UCSD-AML1 (cell line): ENCODE measurements at regions not wholly inside any gene's neighbourhood (a gene's known extent, or its start where the extent isn't known, plus 50 kb on each side); places are given as distances from the start of the nearest gene placed in this dataset.
A peak's percentile ranks its signal among the peaks of the same experiment; 100 is the strongest.

Experiments
- DNase-seq: peaks from one replicate; lab custom pipeline; 2025; ENCODE audit not compliant: unreplicated experiment; lab: John Stamatoyannopoulos, UW

- no peak for DNase-seq
Measured at GRCh38 chr3:177470197-177470941, 273.1 kb upstream of the TBL1XR1 start.

DNA sequence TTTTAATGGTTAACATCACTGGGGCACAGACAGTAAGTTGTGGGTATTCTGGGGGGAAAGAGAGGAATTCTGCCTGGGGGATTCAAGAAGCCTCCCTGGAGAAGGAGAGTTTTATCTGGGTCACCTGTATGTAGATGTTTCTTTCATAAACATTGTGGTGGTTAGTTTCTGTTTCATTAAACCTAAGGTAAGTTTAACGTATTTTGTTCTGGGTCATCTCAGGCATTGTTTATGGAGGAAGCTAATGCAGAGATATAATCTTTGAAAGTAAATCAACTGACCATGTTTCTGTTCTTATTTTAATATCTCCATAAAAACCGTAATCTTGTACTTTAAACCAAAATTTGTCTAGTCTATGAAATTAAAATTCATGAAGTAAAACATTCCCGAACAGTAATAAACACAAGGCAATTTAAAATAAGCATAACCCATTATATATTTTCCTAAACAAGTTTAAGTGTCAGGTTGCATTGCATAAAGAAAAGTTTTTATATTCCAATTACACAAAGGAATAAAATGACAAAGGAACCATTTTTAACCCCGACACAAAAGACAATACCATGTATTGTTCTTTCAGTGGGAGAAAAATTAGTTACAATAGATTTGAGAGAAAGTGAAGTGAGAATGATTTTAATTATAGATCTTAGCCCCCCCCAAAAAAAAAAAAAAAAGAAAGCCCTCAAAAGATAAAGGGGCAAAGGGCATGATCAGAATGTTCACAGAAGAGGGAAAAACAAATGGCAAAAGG, 274.6 kb upstream of the TBL1XR1 start:
- no peak for DNase-seq

DNA sequence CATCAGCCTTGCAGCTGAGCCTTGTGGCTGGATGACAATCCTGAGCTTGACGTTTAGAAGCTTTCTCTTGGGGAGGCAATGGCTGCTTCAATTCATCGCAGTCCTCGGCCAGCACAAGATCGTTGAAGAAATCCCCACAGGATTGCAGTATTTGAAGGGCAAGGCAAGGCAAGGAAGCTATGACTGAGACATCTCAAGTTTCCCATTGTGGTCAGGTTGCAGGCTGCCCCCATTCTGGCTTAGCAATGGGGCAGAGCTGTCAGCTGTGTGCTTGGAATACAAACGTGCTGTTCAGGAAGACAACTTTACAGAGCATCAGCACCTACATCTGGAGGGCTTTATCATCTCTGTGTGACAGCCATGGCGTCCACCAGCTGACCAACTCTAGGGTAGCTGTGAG, 275.9 kb upstream of the TBL1XR1 start:
- DNase-seq = no peak

- DNase-seq = no peak
Measured at GRCh38 chr3:177473903-177474302, 276.6 kb upstream of the TBL1XR1 start.

GRCh38 chr3:177474652-177475355, 277.5 kb upstream of the TBL1XR1 start:
- DNase-seq = no peak

- DNase-seq = no peak
Measured at GRCh38 chr3:177475356-177475665, 278.0 kb upstream of the TBL1XR1 start.

- DNase-seq = no peak
Measured at GRCh38 chr3:177476495-177476894, 279.2 kb upstream of the TBL1XR1 start.

GRCh38 chr3:177476921-177477435, 279.7 kb upstream of the TBL1XR1 start:
- no peak for DNase-seq

- no peak for DNase-seq
Measured at GRCh38 chr3:177478170-177478867, 281.0 kb upstream of the TBL1XR1 start.

DNA sequence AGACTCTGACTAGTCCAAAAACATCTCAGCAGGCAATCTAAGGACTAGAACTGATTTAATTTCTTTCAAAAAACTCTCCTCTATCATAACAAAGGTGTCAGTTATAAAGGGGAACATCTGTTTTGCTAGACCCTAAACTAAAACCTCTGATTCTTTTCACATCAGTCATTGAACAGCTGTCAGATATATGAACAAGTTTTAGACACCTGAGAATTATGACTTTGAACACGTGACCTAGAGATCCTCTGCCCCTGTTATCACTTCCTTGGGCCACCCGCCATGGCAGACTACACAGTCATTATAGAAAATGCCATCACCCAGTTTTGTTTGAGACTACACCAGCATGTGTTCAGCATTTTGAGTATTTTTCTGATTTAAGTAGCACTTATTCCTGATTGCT, 282.3 kb upstream of the TBL1XR1 start:
- no peak for DNase-seq

- DNase-seq = no peak
Measured at GRCh38 chr3:177481329-177481728, 284.0 kb upstream of the TBL1XR1 start.

DNA sequence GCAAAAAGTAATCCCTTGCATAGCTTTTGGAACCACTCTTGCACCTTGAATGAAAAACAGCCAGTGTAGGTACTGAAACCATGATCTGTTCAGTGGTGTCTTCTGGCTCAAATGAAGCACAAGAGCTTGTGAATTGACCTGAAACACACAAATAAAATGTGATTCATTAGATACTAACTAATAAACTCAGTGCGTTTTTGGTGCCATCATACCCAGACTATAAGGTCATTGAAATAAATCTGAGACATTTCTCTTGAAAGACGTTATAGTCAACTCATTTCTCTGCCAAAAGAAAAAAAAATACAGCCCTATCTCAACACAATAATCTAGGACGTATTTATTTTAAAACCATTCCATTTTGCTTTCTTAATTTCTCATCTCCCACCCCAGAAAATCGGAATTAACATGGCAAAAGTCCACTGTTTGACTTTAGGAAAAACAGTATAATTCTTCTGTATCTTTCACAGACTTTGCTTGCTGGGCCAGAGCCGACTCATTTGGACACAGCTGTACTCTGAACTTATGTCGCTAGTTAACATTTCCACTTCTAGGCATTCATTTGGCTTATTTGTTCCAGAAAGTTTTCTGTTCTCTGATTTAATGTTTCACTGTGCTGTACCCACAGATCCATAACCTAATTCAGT, 284.9 kb upstream of the TBL1XR1 start:
- no peak for DNase-seq

GRCh38 chr3:177483182-177483967, 286.1 kb upstream of the TBL1XR1 start:
- DNase-seq = peak; percentile 51

GRCh38 chr3:177484206-177484605, 286.9 kb upstream of the TBL1XR1 start:
- DNase-seq = no peak

DNA sequence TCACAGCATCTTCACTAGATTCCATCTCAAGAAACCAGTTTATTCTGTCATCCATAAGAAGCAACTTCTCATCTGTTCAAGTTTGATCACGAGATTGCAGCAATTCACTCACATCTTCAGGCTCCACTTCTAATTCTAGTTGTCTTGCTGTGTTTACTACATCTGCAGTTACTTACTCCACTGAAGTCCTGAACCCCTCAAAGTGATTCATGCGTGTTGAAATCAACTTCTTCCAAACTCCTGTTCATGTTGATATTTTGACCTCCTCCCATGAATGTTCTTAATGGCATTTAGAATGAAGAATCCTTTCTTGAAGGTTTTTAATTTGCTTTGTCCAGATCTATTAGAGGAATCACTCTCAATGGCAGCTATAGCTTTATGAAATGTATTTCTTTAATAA, 287.6 kb upstream of the TBL1XR1 start:
- no peak for DNase-seq

DNA sequence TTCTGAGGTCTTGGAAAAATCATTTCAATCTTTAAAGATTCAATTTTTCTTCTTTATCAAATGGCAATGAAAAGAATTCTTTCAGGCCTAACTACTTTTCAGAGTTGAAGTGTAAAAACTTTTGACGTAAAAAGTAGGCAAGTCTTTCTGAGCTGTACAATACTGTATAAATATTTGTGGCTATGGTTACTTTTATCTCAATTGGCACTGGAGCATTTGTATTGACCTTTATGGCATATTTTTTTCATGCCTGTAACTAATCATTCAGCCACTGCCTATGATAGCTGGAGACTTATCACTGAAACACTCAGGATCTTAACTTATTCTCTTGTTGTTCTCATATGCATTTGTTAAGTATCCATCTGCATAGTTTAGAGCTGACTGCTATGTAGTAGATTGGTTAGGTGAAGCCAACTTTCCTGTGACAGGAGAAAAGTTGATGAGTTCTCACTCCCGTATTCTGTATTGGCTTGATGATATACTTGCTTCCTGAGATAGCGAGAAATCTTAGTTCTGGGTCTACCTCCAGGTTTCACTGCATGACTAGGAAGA, 290.4 kb upstream of the TBL1XR1 start:
- no peak for DNase-seq

DNA sequence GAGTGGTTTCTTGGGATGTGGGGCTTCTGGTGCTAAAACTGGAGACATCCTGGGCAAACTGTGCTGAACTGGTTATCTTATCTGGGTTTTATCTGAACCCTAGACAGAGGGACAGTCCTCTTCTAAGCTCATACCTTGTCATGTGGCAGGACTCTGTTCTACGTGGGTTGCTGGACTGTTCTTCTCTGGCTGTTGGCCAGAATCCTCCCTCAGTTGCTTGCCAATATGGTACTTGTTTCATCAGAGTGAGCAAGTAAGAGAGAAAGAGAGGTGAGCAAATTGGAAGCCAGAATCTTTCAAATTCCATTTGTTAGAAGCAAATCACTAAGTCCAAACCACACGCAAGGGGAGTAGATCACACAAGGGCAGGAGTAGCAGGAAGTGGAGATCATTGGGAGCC, 291.5 kb upstream of the TBL1XR1 start:
- no peak for DNase-seq

DNA sequence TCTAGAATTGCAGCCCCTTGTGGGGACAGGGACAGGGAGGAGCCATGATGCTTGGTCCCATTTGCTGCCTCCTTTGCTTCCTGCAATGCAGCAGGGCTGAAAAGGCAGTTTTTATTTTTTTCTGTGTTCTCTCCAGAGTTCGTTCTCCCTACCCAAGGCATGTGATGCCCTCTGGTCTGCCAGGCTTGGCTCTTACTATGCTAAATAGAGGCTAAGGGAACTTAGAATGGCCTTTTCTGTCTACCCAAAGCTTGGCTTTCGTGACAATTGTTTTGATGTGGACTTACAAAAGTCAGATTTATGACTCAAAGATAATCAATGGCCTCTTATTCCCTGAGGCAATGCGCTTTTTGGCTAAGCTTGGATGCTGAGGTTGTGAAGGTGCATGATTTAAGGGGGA, 293.3 kb upstream of the TBL1XR1 start:
- no peak for DNase-seq

DNA sequence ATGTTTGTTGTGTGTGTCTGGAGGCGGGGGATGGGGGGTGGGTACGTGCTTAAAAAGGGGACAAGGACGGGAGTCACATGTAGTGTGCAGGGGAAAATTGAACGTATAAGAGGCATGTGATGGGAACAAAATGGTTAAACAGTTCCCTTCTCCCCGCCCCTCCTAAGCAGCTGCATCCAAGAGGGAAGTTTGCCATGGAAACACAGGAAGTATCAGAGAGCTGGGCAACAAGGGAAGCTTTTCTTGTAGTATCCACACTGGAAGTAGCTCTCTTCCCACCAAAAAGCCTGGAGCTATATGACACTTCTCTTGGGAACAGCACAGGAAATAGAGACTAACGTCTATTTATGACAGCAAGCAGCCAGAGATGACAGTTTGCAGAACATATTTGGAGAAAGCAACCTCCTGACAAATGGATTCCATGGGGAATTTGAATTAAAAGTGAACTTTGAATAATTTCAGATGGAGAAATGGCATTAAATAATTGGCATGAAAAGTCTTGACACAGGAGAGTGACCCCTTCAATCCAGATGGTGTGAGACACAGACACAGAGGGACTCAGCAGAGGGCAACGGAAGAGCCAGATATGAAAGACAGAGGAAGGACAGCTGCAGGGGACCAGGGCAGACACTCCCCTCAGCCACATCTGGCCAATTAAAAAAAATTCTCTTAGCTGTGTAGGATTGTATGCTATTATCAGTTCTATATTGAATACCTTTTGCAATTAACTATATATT, 294.2 kb upstream of the TBL1XR1 start:
- no peak for DNase-seq
